Fibroblast of lung (primary cell): ENCODE measurements at regions not wholly inside any gene's neighbourhood (a gene's known extent, or its start where the extent isn't known, plus 50 kb on each side); places are given as distances from the start of the nearest gene placed in this dataset.
A peak's percentile ranks its signal among the peaks of the same experiment; 100 is the strongest.

ENCODE experiments used
- DNase-seq, 2 donors: peaks; one replicate each; pipeline versions ENCODE4 v3.0.0 to v3.0.0-alpha.2; 2010; ENCODE audit warnings: low read depth in 2 of 2
- H2AFZ ChIP-seq: 2 replicates; pipeline ENCODE4 v1.5.1; 2012; ENCODE audit warnings: low read length, control low read depth, inconsistent platforms
- H3K27ac ChIP-seq: 2 replicates; pipeline ENCODE4 v1.5.1; 2011; ENCODE audit warnings: low read length, control low read depth; ENCODE audit not compliant: insufficient read depth
- H3K27me3 ChIP-seq: 2 replicates; pipeline ENCODE4 v1.5.1; 2011; ENCODE audit warnings: mild to moderate bottlenecking, low read length; ENCODE audit not compliant: control insufficient read depth, insufficient read depth
- H3K36me3 ChIP-seq: 2 replicates; pipeline ENCODE4 v1.5.1; 2011; ENCODE audit warnings: low read length; ENCODE audit not compliant: control insufficient read depth, insufficient read depth
- H3K4me1 ChIP-seq: 2 replicates; pipeline ENCODE4 v1.5.1; 2011; ENCODE audit warnings: low read length; ENCODE audit not compliant: control insufficient read depth, insufficient read depth; ENCODE audit errors: extremely low read depth
- H3K4me2 ChIP-seq: 2 replicates; pipeline ENCODE4 v1.5.1; 2011; ENCODE audit warnings: low read length, control low read depth; ENCODE audit not compliant: insufficient read depth; ENCODE audit errors: extremely low read depth
- H3K4me3 ChIP-seq, 4 experiments: fragments of 200-600 bp in 1 of 4; sonication (generic) in 1 of 4; replicated peaks in 1 of 4; 2 replicates each; pipeline ENCODE4 v1.5.1; 2011 to 2016; ENCODE audit warnings: low read length in 4 of 4, low read depth in 3 of 4, mild to moderate bottlenecking in 3 of 4, control low read depth in 2 of 4, inconsistent platforms in 1 of 4, mixed read lengths in 1 of 4; ENCODE audit not compliant: insufficient read depth in 1 of 4; ENCODE audit errors: control extremely low read depth in 1 of 4
- H3K79me2 ChIP-seq: 2 replicates; pipeline ENCODE4 v1.5.1; 2012; ENCODE audit warnings: mild to moderate bottlenecking, low read length, inconsistent platforms; ENCODE audit not compliant: control insufficient read depth, insufficient read depth
- H3K9ac ChIP-seq: 2 replicates; pipeline ENCODE4 v1.5.1; 2011; ENCODE audit warnings: mild to moderate bottlenecking, low read length, control low read depth; ENCODE audit not compliant: insufficient read depth
- H3K9me3 ChIP-seq: 2 replicates; pipeline ENCODE4 v1.5.1; 2012; ENCODE audit warnings: low read depth, low read length; ENCODE audit not compliant: control insufficient read depth, insufficient read depth
- H4K20me1 ChIP-seq: 2 replicates; pipeline ENCODE4 v1.5.1; 2011; ENCODE audit warnings: low read length; ENCODE audit not compliant: control insufficient read depth, insufficient read depth; ENCODE audit errors: extremely low read depth
- CTCF ChIP-seq, 2 donors: IDR thresholded peaks in 1 of 2; conservative IDR thresholded peaks in 1 of 2; 1 replicate in 1 of 2; 2 replicates in 1 of 2; pipeline ENCODE4 v1.5.1; 2011 to 2012; ENCODE audit warnings: low read length in 2 of 2, control low read depth in 1 of 2, inconsistent platforms in 1 of 2, low read depth in 1 of 2, mild to moderate bottlenecking in 1 of 2
- EZH2 ChIP-seq: IDR thresholded peaks from 2 replicates; pipeline ENCODE4 v1.5.1; 2012; ENCODE audit warnings: low read length, control low read depth, mild to moderate bottlenecking; ENCODE audit errors: missing control alignments

- DNase-seq, result no peak
- H3K79me2 ChIP-seq, result no peaks in the 10 kb centered on the region
- TF ChIP-seq EZH2 (no peak), CTCF (conservative IDR thresholded peaks at IDR 0.05 in 1 of 2, IDR thresholded peaks at IDR 0.05 in 1 of 2; ENCODE audit: low read depth in 1 of 2, low read length in 2 of 2) (no peak)
- H3K9ac ChIP-seq, result no peak overlapping the region
- no peaks in the 10 kb centered on the region for H4K20me1 ChIP-seq
- no peak overlapping the region for H3K27ac ChIP-seq
- no peaks in the 10 kb centered on the region for H3K9me3 ChIP-seq
- no peak overlapping the region for H2AFZ ChIP-seq
- no peaks in the 10 kb centered on the region for H3K27me3 ChIP-seq
- no peaks in the 10 kb centered on the region for H3K4me1 ChIP-seq
- no peak overlapping the region for H3K4me2 ChIP-seq
- no peak overlapping the region for H3K4me3 ChIP-seq
- H3K36me3 ChIP-seq, result no peaks in the 10 kb centered on the region
Measured at GRCh38 chrX:11053351-11053750, 57.8 kb upstream of the HCCS start.

GRCh38 chrX:11056322-11057176, 54.6 kb upstream of the HCCS start:
- no peak overlapping the region for H3K9ac ChIP-seq
- H3K27ac ChIP-seq, result no peak overlapping the region
- no peaks in the 10 kb centered on the region for H4K20me1 ChIP-seq
- no peak overlapping the region for H3K4me2 ChIP-seq
- no peak overlapping the region for H3K4me3 ChIP-seq
- TF ChIP-seq CTCF (conservative IDR thresholded peaks at IDR 0.05 in 1 of 2, IDR thresholded peaks at IDR 0.05 in 1 of 2; ENCODE audit: low read depth in 1 of 2, low read length in 2 of 2), result no peak
- no peak for TF ChIP-seq EZH2
- H3K9me3 ChIP-seq, result no peaks in the 10 kb centered on the region
- DNase-seq, result no peak
- H3K4me1 ChIP-seq, result no peaks in the 10 kb centered on the region
- no peaks in the 10 kb centered on the region for H3K27me3 ChIP-seq
- H3K79me2 ChIP-seq, result no peaks in the 10 kb centered on the region
- no peaks in the 10 kb centered on the region for H3K36me3 ChIP-seq
- H2AFZ ChIP-seq, result no peak overlapping the region

- Histone ChIP-seq H3K9me3 (no peaks in the 10 kb centered on the region), H3K4me3 (no peak overlapping the region), H3K36me3 (no peaks in the 10 kb centered on the region), H2AFZ (no peak overlapping the region), H3K4me2 (no peak overlapping the region), H3K27ac (no peak overlapping the region), H4K20me1 (no peaks in the 10 kb centered on the region), H3K27me3 (no peaks in the 10 kb centered on the region), H3K4me1 (no peaks in the 10 kb centered on the region), H3K9ac (no peak overlapping the region), H3K79me2 (no peaks in the 10 kb centered on the region)
- peak in 1 of 2 donors; percentile 49 for DNase-seq
- TF ChIP-seq EZH2, result no peak
- TF ChIP-seq CTCF (conservative IDR thresholded peaks at IDR 0.05 in 1 of 2, IDR thresholded peaks at IDR 0.05 in 1 of 2; ENCODE audit: low read depth in 1 of 2, low read length in 2 of 2), result no peak
Measured at GRCh38 chrX:11059933-11060332, 51.2 kb upstream of the HCCS start.
